WTC11 (cell line): ENCODE measurements at regions not wholly inside any gene's neighbourhood (a gene's known extent, or its start where the extent isn't known, plus 50 kb on each side); places are given as distances from the start of the nearest gene placed in this dataset.

ENCODE experiments used
- ESRRA ChIP-seq: sonication (generic); formaldehyde crosslinking; IDR thresholded peaks from 2 replicates; pipeline ENCODE4 v1.8.1; 2022; ENCODE audit warnings: mild to moderate bottlenecking, missing genetic modification reagents, borderline replicate concordance
- GABPB1 ChIP-seq: sonication (generic); formaldehyde crosslinking; IDR thresholded peaks from 2 replicates; pipeline ENCODE4 v1.8.1; 2023; ENCODE audit warnings: mild to moderate bottlenecking, missing genetic modification reagents
- TF ChIP-seq, protein P1 (sequence below): fragments of 200-600 bp; IDR thresholded peaks from 2 replicates; pipeline ENCODE4 v1.8.0; 2022; ENCODE audit warnings: antibody characterized with exemption

DNA sequence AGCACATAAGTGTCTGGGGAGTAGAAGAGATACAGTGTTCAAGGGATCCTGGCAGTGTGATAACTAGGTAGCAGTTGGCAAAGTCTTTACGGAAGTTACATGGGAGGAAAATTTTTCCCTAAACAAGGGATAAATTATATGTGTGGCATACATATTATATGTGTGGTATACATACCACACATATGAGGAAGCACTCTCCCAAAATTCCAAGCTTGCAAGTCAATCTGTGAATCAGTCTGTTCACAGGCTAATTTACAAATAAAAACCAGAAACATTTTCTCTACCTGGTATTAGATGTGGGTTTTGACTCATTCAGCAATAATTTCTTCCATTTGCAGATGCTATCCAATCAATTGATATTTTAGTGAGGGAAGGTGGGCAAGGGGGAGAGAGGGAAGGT lies 110.0 kb downstream of the ISOC1 start:
- TF ChIP-seq GABPB1 (CRISPR knock-in tag): no peak
- no peak for TF ChIP-seq ESRRA (CRISPR knock-in tag)
- TF ChIP-seq, protein P1, sequence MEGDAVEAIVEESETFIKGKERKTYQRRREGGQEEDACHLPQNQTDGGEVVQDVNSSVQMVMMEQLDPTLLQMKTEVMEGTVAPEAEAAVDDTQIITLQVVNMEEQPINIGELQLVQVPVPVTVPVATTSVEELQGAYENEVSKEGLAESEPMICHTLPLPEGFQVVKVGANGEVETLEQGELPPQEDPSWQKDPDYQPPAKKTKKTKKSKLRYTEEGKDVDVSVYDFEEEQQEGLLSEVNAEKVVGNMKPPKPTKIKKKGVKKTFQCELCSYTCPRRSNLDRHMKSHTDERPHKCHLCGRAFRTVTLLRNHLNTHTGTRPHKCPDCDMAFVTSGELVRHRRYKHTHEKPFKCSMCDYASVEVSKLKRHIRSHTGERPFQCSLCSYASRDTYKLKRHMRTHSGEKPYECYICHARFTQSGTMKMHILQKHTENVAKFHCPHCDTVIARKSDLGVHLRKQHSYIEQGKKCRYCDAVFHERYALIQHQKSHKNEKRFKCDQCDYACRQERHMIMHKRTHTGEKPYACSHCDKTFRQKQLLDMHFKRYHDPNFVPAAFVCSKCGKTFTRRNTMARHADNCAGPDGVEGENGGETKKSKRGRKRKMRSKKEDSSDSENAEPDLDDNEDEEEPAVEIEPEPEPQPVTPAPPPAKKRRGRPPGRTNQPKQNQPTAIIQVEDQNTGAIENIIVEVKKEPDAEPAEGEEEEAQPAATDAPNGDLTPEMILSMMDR: no peak
